GOT3 (cell line): ENCODE measurements at regions not wholly inside any gene's neighbourhood (a gene's known extent, or its start where the extent isn't known, plus 50 kb on each side); places are given as distances from the start of the nearest gene placed in this dataset.

ENCODE experiments used
- DNase-seq: peaks from one replicate; lab custom pipeline; 2025; ENCODE audit warnings: mixed read lengths; lab: John Stamatoyannopoulos, UW

DNA sequence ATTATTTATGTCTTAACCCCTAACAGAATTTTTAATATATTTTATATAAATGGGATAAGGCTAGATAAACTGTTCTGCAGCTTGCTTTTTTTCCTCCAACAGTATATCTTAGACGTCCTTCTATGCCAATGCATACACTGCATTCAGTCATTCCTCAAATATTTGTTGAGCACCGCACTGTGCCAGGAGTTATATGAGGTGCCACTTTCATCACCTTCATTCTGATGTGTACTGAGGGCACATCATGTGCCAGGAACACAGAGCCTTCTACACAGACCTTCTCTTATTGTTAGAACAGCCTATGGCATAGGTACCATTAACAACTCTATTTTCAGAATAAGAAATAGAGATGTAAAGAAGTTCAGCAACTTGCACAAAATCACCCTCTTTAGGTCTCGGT is 570.1 kb downstream of the CDK5RAP2 start:
- DNase-seq = no peak

DNA sequence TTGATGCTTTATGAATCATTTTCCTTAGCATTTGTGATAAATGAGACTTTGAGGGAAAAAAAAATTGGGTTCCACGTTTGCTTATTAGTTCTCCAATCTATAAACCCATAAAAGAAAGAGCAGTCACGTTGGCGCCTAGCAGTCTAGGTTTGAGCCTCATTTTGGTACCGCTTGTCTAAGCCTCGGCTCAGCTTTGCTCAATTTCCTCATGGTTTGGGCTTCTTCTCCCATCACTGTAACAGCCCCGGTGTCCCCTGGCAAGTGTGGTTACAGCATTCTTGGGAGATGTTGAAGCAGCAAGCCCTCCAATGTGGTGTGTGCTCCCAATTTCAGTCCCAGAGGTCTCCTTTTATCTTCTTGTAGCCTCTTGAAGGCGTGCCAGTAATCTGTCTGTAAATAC is 578.4 kb downstream of the CDK5RAP2 start:
- no peak for DNase-seq

DNA sequence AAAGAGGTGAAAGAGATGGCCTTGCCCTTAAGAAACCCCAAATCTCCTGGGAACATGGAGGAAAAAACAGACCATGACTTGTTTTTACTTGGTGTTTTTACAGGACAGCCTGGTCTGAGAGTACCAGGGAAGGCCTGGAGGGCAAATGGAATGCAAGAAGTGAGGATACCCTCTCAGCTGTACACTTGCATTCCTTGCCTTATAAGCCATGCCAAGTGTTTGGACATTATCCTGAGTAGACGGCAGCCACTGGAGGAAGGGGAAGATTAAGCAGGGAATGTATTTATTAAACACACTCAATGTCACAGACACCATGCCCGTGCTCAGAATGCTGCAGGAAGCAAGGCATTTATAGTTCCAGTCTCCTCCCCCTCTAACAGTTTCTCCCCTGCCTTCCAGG is 581.4 kb downstream of the CDK5RAP2 start:
- no peak for DNase-seq

DNA sequence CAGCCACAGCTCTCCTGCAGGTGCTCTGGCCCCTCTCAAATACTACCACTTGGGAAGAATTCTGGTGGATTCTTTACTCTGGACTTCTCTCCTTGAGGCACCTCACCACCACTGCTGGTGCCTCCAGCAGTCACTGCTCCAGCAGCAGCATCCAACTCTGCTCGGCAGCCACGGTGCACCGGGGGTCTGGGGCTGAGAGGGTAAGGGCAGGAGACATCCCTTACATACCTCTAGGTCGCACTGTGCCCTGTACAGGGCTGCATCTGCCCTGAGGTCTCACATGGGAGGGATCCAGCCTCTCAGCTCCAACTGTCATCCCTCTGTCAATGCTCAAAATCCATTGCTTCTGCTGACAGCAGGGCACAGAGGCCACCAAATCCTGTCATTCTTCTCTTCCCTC is 588.2 kb downstream of the CDK5RAP2 start:
- DNase-seq = no peak

DNA sequence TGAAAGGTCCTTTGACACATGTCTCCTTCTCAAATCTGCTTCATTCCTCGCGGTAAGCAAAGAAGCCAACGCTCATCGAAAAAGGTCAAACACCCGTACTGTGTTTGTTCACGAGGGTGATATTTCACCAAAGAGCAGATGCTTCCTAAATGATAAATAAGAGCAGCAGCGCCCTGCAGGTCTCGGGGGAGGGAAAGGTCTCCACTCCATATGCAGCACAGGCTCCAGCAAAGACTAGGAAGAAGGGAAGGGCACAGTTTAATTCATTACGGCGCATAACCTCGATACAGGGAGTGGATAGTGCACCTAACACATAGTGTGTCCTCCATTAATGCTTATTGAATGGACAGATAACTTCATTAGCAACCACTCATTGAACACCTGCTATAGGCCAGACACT is 593.3 kb downstream of the CDK5RAP2 start:
- DNase-seq = no peak

DNA sequence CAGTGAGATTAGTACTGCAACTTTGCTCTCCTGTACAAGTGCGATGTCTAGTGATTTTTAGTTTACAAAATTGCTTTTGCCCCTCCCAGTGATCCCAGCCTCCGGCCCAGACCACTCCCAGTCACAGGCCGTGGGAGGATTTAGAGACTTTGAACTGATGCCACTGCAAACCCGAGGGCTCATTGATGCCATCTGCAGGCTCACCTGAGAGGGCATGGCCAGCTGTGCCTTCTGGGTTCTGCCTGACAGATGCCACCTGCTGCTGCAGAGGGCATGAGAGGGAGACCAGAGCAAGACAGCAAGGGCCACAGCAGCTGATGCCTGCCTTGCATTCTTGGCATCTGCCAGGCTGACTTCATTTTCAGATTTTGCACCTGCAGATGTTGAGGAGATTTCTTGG is 593.8 kb downstream of the CDK5RAP2 start:
- DNase-seq = no peak

DNA sequence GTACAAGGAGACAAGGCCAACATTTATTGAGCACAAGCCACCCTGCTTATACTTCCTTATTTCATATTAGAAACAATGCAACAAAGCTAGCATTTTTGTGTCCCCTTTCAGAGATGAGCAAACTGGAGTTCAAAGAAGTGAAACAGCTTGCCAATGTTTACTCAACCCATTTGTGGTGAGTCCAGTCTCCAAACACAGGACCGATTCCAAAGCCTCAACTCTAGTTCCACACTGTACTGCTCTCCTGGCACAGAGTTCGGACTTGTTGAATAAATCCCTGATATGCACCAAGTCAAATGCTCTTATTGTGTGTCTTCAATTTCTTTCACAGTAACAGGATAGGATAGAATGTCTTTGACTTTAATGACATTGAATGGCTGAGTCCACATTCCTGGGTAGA is 604.8 kb upstream of the BRINP1 start:
- no peak for DNase-seq

DNA sequence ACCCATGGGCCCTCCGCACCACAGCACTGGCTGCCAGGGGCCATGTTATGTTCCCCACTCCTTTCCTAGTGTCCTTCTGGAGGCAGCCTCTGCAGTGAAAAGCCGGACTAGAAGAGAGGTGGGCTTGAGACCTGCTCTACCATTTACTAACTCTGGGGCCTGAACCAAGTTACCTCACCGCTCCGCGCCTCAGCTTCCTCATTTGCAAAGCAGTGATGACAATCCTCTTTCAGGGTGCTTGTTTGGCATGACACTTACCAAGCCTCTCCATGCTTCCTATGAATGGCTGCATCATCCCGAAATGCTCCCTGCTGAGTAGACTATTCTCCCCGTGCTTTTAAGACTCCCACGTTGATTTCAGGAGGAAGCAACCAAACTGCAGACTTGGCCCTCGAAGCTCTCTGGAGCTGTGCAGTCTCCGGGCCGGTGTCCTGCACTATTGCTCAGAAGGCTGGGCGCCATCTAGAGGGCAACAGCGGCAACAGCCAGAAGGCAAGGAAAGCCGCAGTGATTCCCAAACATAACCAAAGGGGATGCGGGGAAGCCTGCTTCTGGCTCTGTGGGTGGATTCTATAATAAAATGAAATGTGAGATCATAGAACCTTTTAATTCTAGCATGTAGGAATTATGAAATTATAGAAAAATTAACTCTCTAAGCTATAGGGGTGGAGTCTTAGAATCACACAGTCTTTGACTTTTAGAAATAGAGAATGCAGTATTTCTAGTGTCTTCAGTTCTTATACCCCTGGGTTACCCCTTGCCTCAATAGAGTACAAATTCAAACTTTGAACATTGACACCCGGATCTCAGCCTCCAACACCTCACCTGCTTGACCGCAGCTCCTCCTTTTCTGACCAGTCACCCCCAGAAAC is 599.8 kb upstream of the BRINP1 start:
- peak; percentile 5 for DNase-seq

DNA sequence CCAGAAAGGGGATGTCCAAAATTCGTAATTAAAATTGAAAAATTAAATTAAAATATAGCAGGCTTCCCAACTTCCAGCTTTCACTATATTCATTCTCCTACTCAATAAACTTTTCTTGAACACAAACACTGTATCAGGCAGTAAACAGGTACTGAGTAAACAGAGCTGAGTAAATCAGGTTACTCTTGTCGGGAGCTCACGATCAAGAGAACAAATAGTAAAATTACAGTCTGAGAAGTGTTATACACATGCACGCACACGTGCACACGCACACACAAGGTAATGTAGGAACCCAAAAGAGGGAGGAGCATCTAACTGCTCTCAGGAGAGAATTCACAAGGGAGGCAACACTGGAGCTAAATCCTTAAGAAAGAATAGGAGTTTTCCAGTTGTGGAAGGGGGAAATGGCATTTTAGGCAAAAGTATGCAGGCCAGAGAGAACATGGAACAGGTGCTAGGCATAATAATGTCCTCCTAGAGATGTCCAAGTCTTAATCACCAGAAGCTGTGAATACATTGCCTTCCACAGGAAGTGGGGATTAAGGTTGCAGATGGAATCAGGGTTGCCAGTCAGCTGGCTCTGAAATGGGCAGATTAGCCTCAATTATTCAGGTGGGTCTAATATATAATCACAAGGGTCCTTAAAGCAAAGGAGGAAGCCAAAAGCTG is 598.8 kb upstream of the BRINP1 start:
- no peak for DNase-seq

DNA sequence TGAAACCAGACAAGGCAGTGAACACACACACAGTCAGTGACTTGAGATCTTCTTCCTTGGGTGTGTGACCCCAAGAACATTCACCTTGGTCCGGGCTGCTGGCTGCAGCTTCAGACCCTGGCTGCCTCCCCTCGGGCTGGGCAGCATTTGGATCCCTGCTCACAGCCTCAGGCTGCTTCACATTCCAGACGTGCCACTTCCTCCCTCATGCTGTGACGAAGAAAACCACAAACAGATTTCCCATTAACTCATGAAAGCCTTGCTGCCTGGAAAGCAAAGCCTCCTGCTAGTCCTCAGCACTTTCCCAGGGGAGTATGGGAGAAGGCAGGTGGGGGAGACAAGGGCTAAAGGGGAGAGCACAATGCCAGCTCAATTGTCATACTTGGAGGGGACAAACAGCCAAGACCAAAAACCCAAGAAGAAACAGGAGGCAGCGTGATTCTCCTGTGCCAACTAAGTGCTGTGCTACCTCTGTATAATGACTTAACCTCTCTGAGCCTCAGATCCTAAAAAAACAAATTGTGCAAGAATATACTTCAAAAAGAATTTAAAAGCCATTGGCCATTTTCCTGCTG is 594.6 kb upstream of the BRINP1 start:
- DNase-seq = no peak

DNA sequence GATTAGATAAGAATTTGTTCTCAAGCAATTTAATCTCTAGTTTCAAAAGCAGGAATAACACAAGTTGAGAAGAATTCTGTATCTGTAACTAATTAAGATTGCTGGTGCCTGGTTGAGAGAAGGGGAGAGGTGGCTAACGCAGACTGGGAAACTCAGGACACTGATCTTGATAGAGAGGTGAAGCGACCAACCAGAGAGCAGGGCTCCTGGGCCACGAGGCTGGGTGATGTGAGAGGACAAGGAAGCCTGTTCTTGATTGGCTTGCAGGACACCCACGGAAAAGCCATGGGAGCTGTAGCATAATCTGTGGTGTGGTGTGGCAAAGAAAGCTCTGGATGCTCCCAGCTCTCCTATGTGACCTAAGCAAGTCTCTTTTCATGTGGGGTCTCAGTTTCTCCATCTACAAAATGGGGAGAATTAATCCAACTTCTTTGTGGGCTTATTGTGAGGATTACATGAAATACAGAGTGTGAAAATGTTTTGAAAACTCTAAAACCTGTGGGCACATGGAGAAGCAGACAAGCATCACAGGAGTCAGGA is 594.1 kb upstream of the BRINP1 start:
- DNase-seq = no peak

DNA sequence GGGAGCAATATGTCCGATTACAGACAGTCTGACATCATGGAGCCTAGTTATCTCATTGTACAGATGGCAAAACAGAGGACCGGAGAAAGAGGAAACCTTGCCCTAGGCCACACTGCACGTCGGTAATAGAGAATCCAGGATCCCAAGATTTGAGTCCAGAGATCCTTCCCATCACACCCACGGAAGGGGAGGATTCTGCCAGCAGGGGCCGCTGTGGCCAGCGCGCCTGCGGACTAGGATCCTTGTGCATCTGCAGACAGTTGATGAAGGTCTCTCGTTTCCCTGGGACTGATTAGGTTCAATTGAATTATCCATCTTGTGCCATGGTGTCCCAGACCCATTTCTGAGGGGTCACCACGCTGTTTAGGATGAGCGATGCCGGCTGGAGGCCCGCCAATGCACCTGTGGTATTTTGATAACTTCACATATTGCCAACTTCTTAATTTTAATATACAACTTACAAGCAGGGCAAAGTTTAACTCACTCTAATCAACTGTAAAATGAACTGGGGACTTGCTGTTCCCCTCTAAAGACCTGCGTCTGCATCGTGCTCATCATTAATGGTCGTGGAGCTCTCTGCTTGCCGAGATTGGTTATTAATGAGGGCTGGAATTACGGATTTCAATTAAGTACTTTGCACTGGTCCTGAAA is 592.7 kb upstream of the BRINP1 start:
- no peak for DNase-seq

DNA sequence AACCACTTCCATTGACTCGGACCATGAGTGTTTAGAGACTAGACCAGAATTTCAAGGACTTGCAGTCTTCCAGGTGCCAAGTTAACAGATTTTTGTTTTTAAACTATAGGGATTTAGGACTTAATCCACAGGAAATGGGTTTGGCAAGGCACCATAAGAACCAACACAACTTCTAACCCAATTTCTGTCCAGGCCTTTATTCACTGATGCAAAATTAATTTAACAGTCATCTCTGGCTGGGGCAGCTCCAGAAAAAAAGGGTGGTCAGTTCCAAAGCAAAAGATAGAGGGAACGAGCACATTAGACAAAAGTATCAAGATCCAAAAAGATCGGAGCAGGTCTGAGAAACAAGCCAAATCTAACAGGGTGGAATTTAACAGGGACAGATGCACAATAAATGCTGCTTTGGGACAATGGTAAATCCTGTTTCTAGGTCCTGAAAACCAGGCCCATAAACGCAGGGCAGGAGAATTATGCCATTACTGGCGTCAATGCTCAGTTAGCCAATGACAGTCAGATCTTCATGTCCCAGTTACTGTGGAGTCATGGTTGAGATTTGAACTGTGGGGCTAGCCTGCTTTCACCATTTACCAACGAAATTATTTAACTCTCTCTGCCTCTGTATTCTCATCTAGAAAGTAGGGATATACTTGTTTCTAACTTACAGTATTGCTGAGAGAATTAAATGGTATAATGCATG is 590.8 kb upstream of the BRINP1 start:
- DNase-seq = no peak

DNA sequence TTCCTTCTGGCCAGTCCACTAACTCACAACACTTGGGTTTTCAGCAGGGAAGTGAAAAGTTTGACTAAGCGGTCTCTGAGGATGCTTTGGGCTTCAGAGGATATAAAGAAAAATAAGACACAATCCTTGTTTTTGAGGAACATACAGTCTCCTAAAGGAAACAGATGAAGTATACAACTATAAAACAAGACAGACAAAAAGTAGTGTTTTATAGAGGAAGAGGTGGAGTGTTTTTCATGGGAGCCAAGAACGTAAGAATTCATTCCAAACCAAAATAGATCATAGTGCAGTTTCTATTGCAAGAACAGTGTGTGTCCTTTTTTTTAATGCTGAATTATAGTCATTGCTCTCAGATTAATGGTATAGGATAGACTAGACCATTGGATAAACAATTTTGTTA is 586.9 kb upstream of the BRINP1 start:
- no peak for DNase-seq

DNA sequence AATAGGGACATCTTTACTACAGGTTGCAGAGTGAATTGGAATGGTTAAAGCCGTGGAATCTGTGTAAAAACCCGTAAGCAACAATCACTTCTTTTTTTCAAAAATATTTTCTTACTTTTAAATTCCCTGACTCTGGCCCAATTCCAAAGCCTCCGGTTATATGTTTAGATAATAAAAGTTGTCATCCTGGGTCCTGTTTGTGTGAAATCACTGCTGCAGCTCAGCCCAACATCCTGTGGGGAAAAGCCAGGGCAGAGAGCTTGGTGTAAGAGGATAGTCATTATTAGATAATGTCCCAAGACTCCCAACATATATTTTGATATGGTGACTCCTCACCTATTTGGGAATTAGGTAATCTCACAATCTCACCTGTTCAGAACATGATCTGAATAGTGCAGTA is 586.0 kb upstream of the BRINP1 start:
- DNase-seq = no peak

DNA sequence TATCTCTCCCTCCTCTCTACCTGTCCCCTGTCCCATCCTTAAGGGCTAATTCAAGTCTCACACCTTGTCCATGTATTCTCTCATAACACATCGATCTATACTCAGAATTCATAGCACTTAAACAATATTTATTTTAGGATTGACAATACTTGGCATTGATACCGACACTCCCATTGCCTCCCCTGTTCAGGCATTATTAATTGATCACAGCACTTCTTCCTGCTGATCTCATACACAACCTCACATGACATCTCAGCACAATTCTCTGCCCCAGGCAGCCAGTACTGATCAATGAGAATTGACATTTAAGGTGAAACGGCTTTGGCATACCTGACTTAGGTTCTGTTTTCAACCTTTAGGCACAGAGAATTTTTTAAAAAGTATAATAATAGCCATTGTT is 582.4 kb upstream of the BRINP1 start:
- no peak for DNase-seq

DNA sequence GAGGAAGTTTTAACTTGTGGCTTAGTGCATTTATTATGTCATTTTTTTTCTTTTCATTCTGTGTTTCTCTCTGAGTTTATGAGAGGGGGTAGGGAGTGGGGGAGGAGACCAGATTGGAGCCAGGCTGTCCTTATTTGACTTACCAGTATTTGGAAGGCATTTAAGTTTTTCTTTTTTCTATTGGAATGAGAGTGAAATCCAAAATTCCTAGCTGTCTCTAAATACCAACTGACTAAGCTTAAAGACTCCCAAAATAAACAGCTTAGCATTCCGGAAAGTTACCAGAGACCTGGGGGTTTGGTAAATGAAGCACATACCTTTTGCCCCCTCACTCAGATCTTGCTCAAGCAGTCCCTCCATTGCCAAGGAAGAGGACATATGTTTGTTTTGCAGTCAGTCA is 581.9 kb upstream of the BRINP1 start:
- DNase-seq = no peak

DNA sequence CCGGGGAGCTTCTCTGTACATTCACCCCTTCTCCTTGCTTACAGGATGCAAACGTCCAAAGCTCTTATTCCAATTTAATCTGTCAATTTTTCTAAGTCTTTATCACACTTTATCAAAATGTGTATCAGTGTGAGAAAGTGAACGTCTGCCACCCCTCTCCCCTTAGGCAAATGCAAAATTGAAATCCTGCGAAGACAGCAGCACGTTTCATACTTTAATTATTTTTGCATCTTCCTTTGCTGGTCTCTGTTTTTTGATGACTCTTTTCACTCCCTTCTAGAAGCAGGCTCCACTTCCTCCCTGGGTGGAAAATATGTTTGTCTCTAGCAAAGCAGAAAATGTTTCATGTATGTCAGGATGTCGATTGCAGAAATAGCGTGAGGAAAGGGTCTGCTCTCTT is 576.5 kb upstream of the BRINP1 start:
- DNase-seq = no peak

DNA sequence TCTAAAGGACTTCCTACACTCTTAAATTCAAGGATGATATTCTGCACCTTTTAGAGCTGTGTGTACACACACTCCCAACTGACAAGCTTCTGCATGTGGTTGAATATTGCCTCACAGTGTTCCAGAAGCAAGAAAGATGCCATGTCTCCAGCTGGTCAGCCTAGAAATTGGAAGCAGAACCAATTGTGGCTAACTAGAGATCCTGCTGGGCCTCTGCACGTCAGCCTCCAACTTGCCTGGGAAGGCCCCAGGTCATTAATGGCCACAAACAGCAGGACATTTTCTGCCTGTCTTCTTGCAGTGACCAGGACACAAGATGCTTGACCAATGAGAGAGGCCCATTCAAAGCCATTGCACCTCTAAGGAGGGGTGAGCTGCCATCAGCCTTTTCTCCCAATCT is 571.9 kb upstream of the BRINP1 start:
- no peak for DNase-seq

DNA sequence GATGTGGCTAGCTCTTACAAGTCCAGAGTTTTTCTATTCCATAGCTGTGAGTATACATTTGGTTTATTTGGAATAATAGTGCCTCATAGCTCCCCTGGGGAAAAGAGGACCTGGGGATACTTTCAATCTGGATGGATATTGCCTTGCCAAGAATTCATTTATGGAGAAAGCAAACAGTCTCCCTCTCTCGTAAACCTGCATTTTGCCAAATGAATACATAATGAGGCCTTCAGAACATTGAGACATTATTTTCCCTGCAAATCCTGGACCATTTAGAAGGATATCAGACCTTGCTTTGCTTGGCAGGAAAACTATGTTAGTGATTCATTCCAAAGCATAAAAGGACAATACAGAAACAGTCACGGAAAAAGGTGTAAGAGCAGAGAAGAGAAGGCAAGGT is 569.6 kb upstream of the BRINP1 start:
- no peak for DNase-seq

DNA sequence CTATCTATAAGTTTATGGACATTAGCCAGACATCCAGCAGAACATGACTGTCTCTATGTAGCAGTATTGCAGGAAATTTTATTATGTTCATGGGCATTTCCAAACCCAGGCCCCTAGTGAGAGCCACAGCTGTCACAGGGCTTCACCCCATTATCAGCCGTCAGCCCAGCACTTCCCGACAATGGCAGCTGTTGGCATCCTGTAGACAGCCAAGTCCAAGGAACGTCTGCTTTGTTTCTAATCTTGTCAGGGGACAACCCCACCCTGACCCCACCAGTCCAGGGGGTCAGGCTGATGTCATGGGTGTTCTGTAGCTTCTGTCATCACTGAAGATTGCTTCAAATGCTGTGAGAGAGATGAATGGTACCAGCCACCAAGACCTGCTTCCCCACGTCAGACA is 565.3 kb upstream of the BRINP1 start:
- no peak for DNase-seq

DNA sequence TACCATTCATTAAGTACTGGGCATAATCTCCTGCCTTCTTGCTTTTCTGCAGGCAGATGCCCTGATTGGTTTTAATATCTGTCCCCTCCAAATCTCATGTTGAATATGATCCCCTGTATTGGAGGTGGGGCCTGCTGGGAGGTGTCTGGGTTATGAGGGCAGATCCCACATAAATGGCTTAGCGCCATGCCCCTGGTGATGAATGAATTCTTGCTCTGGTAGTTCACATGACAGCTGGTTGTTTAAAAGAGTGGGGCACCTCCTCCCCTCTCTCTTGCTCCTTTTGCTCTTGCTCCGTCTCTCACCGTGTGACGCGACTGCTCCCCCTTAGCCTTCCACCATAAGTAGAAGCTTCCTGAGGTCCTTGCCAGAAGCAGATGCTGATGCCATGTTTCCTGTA is 564.0 kb upstream of the BRINP1 start:
- no peak for DNase-seq
